ENCODE measurements at regions not wholly inside any gene's neighbourhood (a gene's known extent, or its start where the extent isn't known, plus 50 kb on each side); places are given as distances from the start of the nearest gene placed in this dataset.

DNA sequence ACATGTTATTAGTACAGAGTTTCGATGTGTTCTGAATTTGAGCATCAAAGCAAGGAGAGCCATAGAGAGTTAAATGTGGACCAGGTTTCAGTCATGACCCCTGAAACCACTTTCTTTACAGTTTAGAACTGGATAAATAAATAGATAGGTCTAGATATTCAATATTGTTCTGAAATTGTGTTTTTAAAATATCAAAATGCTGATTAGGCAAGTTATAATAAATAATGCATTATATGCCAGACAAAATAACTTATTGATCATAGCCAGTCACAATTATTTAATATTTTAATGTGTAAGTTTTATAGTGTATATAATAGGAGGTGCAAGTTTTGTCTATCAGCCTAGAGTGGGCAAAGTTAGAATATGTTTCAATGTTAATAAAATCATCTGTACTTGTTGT, 569.5 kb downstream of the METTL15 start:
- Mint-ChIP-seq H3K27ac (no peak overlapping the region), H3K27me3 (peaks cover 0 to 4% (median 0%) of the 10 kb centered on the region in 5 donors), H3K9me3 (peaks cover 0 to 4% (median 0%) of the 10 kb centered on the region in 9 donors), H3K36me3 (no peaks in the 10 kb centered on the region), H3K4me3 (no peak overlapping the region), H3K4me1 (no peaks in the 10 kb centered on the region)
- DNase-seq, result no peak
- no peak for ATAC-seq
- POLR2A ChIA-PET, result no interaction called here

GRCh38 chr11:28675183-28675582, 567.0 kb downstream of the METTL15 start:
- no peak for ATAC-seq
- DNase-seq, result no peak
- H3K36me3 Mint-ChIP-seq, result no peaks in the 10 kb centered on the region
- peaks cover 0 to 2% (median 0%) of the 10 kb centered on the region in 5 donors for H3K27me3 Mint-ChIP-seq
- H3K27ac Mint-ChIP-seq, result no peak overlapping the region
- no peaks in the 10 kb centered on the region for H3K4me1 Mint-ChIP-seq
- peaks cover 0 to 2% (median 0%) of the 10 kb centered on the region in 9 donors for H3K9me3 Mint-ChIP-seq
- POLR2A ChIA-PET, result no interaction called here
- H3K4me3 Mint-ChIP-seq, result no peak overlapping the region

- POLR2A ChIA-PET, result no interaction called here
- DNase-seq (no peak), ATAC-seq (no peak)
- Mint-ChIP-seq H3K4me3 (no peak overlapping the region), H3K27me3 (no peaks in the 10 kb centered on the region), H3K9me3 (peaks cover 0 to 2% (median 0%) of the 10 kb centered on the region in 9 donors), H3K27ac (no peak overlapping the region), H3K36me3 (no peaks in the 10 kb centered on the region), H3K4me1 (no peaks in the 10 kb centered on the region)
These were observed 566.4 kb downstream of the METTL15 start for GRCh38 chr11:28674433-28675103.

GRCh38 chr11:28673691-28674432, 565.7 kb downstream of the METTL15 start:
- Mint-ChIP-seq H3K27me3 (peaks cover 0 to 1% (median 0%) of the 10 kb centered on the region in 5 donors), H3K9me3 (peaks cover 0 to 2% (median 0%) of the 10 kb centered on the region in 9 donors), H3K36me3 (no peaks in the 10 kb centered on the region), H3K4me1 (no peaks in the 10 kb centered on the region), H3K27ac (no peak overlapping the region), H3K4me3 (no peak overlapping the region)
- DNase-seq, result no peak
- POLR2A ChIA-PET, result no interaction called here
- ATAC-seq, result no peak

GRCh38 chr11:28671274-28671673, 563.1 kb downstream of the METTL15 start:
- H3K4me3 Mint-ChIP-seq, result no peak overlapping the region
- no peak overlapping the region for H3K27ac Mint-ChIP-seq
- no peaks in the 10 kb centered on the region for H3K4me1 Mint-ChIP-seq
- no peaks in the 10 kb centered on the region for H3K36me3 Mint-ChIP-seq
- ATAC-seq (no peak), DNase-seq (no peak)
- H3K27me3 Mint-ChIP-seq, result peaks cover 0 to 1% (median 0%) of the 10 kb centered on the region in 5 donors
- POLR2A ChIA-PET, result no interaction called here
- H3K9me3 Mint-ChIP-seq, result peaks cover 0 to 7% (median 0%) of the 10 kb centered on the region in 9 donors

- POLR2A ChIA-PET, result no interaction called here
- Mint-ChIP-seq H3K9me3 (peaks cover 0 to 10% (median 0%) of the 10 kb centered on the region in 9 donors), H3K27me3 (peaks cover 0 to 1% (median 0%) of the 10 kb centered on the region in 5 donors), H3K27ac (no peak overlapping the region), H3K4me3 (no peak overlapping the region), H3K4me1 (no peaks in the 10 kb centered on the region), H3K36me3 (no peaks in the 10 kb centered on the region)
- ATAC-seq (no peak), DNase-seq (no peak)
These were observed 558.4 kb downstream of the METTL15 start for GRCh38 chr11:28666632-28667031.

DNA sequence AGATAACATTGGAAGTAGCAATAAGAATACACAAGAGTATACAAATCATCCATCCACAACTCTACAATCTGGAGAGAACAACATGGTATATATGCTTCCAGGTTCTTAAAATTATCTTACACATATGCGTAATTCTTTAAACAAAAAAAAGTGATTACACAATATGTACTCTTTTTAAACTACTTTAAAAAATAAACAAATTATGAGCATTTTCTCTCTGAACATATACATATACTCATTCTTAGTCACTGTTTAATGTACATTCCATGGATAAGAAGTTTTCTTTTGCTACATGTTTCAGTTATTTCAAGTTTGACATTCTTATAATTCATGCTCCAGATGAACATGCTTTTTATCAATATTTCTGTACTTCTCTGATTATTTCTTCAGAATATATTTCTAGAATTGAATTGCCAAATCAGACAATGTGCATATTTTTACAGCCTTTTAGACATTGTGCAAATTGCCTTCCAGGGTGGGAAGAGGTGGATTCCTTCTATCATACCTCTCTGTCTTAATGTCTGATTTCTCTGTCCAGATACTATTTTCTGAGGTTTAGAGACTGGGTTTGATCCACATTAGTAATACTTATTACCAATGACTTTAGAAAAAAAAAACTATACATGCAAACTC, 551.6 kb downstream of the METTL15 start:
- Mint-ChIP-seq H3K27ac (no peak overlapping the region), H3K4me3 (no peak overlapping the region), H3K9me3 (peaks cover 0 to 10% (median 0%) of the 10 kb centered on the region in 9 donors), H3K27me3 (peaks cover 0 to 4% (median 0%) of the 10 kb centered on the region in 5 donors), H3K36me3 (no peaks in the 10 kb centered on the region), H3K4me1 (no peaks in the 10 kb centered on the region)
- POLR2A ChIA-PET, result no interaction called here
- ATAC-seq (no peak), DNase-seq (no peak)

DNA sequence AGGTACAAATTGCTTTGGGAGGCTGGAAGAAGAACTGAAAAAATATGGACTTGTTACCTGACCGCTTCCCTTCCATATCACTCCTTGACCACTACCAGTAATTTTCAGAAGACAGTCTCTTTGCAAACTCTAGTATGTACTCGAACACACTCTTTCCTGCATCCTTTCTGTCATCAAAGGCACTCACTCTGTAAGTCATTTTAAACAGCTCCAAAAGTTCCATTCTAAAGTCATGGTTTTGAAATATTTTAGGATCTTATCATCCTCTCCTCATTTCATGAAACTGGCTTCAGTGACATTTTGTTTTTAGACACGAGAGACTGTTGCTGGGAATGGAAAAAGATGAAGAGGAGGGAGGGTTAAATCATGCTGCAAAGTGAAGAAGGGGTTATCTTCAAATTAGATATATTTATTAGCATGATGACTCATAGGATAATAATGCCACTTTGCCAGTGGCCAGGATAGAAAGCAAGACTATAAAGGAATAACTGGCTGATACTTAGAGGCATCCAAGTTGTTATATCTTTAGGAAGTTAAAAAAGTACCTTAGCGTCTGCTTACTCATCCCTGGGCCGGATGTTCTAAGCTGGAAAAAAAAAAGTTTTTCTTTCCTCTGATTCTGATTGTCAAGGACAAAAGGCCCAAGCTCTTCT, 549.3 kb downstream of the METTL15 start:
- H3K27ac Mint-ChIP-seq, result no peak overlapping the region
- H3K27me3 Mint-ChIP-seq, result peaks cover 0 to 6% (median 0%) of the 10 kb centered on the region in 5 donors
- H3K36me3 Mint-ChIP-seq, result no peaks in the 10 kb centered on the region
- ATAC-seq (no peak), DNase-seq (no peak)
- peaks cover 0 to 3% (median 0%) of the 10 kb centered on the region in 9 donors for H3K9me3 Mint-ChIP-seq
- POLR2A ChIA-PET, result no interaction called here
- H3K4me3 Mint-ChIP-seq, result no peak overlapping the region
- H3K4me1 Mint-ChIP-seq, result no peaks in the 10 kb centered on the region

- no peaks in the 10 kb centered on the region for H3K36me3 Mint-ChIP-seq
- no peak for DNase-seq
- ATAC-seq, result no peak
- H3K9me3 Mint-ChIP-seq, result peaks cover 0 to 12% (median 1%) of the 10 kb centered on the region in 9 donors
- H3K27ac Mint-ChIP-seq, result no peak overlapping the region
- no peak overlapping the region for H3K4me3 Mint-ChIP-seq
- peaks cover 0 to 6% (median 0%) of the 10 kb centered on the region in 5 donors for H3K27me3 Mint-ChIP-seq
- POLR2A ChIA-PET, result no interaction called here
- no peaks in the 10 kb centered on the region for H3K4me1 Mint-ChIP-seq
These were observed 546.0 kb downstream of the METTL15 start for GRCh38 chr11:28654191-28654590.

DNA sequence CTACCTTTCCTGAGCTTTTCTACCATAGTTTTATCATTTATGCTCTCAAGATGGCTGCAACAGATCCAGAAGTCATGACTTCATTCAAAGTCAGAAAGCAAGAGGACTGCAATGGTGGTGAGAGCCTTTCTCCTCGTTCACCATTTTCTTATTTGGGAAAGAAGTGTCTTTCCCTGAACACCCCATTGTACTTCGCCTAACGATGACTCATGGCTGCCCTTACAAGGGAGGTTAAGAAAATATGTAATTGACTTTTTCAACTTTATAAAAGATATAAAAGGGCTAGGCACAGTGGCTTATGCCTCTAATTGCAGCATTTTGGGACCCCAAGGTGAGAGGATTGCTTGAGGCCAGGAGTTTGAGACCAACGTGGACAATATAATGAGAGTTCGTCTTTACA, 541.7 kb downstream of the METTL15 start:
- Mint-ChIP-seq H3K4me1 (no peaks in the 10 kb centered on the region), H3K27me3 (peaks cover 0 to 3% (median 0%) of the 10 kb centered on the region in 5 donors), H3K9me3 (peaks cover 0 to 23% (median 13%) of the 10 kb centered on the region in 9 donors), H3K4me3 (no peak overlapping the region), H3K27ac (no peak overlapping the region), H3K36me3 (no peaks in the 10 kb centered on the region)
- POLR2A ChIA-PET, result no interaction called here
- DNase-seq (no peak), ATAC-seq (no peak)

DNA sequence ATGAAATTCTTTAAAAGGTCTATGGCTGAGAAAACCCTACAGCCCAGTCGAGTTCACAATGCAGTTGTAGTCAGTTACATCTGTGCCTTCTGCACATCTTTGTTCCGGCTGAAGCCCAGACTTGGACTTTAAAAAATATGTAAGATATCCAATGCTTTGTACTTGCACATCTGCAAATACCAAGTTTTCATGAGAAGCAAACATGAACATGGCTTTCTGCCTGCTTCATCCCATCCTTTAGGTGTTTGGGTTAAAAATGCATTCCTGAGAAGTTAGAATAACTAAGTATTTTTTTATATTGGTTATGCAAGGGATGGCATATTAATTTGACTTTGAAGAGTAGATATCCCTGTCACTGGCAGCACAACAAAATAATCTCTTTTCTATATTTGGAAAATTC, 528.4 kb downstream of the METTL15 start:
- H3K4me1 Mint-ChIP-seq, result no peaks in the 10 kb centered on the region
- ATAC-seq (no peak), DNase-seq (no peak)
- no peak overlapping the region for H3K4me3 Mint-ChIP-seq
- POLR2A ChIA-PET, result no interaction called here
- H3K36me3 Mint-ChIP-seq, result no peaks in the 10 kb centered on the region
- H3K9me3 Mint-ChIP-seq, result peaks cover 0 to 3% (median 0%) of the 10 kb centered on the region in 9 donors
- no peak overlapping the region for H3K27ac Mint-ChIP-seq
- peaks cover 0 to 1% (median 0%) of the 10 kb centered on the region in 5 donors for H3K27me3 Mint-ChIP-seq

GRCh38 chr11:28636033-28636432, 527.8 kb downstream of the METTL15 start:
- Mint-ChIP-seq H3K36me3 (no peaks in the 10 kb centered on the region), H3K4me1 (no peaks in the 10 kb centered on the region), H3K9me3 (peaks cover 0 to 3% (median 0%) of the 10 kb centered on the region in 9 donors), H3K27me3 (peaks cover 0 to 1% (median 0%) of the 10 kb centered on the region in 5 donors), H3K4me3 (no peak overlapping the region), H3K27ac (no peak overlapping the region)
- POLR2A ChIA-PET, result no interaction called here
- ATAC-seq (no peak), DNase-seq (no peak)

- DNase-seq (no peak), ATAC-seq (no peak)
- H3K27ac Mint-ChIP-seq, result no peak overlapping the region
- H3K4me1 Mint-ChIP-seq, result no peaks in the 10 kb centered on the region
- no peak overlapping the region for H3K4me3 Mint-ChIP-seq
- peaks cover 0 to 1% (median 0%) of the 10 kb centered on the region in 5 donors for H3K27me3 Mint-ChIP-seq
- POLR2A ChIA-PET, result no interaction called here
- no peaks in the 10 kb centered on the region for H3K36me3 Mint-ChIP-seq
- peaks cover 0 to 7% (median 0%) of the 10 kb centered on the region in 9 donors for H3K9me3 Mint-ChIP-seq
These were observed 524.1 kb downstream of the METTL15 start for GRCh38 chr11:28632338-28632737.
